ENCODE measurements at regions not wholly inside any gene's neighbourhood (a gene's known extent, or its start where the extent isn't known, plus 50 kb on each side); places are given as distances from the start of the nearest gene placed in this dataset.

GRCh38 chr18:66757946-66758345, 154.1 kb upstream of the CDH19 start:
- H3K36me3 ChIP-seq (ENCODE audit: control insufficient read depth, insufficient read depth, low read length): no peaks in the 10 kb centered on the region
- H3K79me2 ChIP-seq: no peaks in the 10 kb centered on the region
- no peak overlapping the region for H3K4me3 ChIP-seq (ENCODE audit: low read depth, low read length)
- no peaks in the 10 kb centered on the region for H3K9me3 ChIP-seq (ENCODE audit: control insufficient read depth, low read length)
- no peak overlapping the region for H3K27ac ChIP-seq
- no peaks in the 10 kb centered on the region for H3K4me1 ChIP-seq
- TF ChIP-seq, protein P1, sequence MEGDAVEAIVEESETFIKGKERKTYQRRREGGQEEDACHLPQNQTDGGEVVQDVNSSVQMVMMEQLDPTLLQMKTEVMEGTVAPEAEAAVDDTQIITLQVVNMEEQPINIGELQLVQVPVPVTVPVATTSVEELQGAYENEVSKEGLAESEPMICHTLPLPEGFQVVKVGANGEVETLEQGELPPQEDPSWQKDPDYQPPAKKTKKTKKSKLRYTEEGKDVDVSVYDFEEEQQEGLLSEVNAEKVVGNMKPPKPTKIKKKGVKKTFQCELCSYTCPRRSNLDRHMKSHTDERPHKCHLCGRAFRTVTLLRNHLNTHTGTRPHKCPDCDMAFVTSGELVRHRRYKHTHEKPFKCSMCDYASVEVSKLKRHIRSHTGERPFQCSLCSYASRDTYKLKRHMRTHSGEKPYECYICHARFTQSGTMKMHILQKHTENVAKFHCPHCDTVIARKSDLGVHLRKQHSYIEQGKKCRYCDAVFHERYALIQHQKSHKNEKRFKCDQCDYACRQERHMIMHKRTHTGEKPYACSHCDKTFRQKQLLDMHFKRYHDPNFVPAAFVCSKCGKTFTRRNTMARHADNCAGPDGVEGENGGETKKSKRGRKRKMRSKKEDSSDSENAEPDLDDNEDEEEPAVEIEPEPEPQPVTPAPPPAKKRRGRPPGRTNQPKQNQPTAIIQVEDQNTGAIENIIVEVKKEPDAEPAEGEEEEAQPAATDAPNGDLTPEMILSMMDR (IDR thresholded peaks at IDR 0.05): no peak
- H2AFZ ChIP-seq: no peak overlapping the region
- H3K4me2 ChIP-seq (ENCODE audit: low read length): no peak overlapping the region
- no peaks in the 10 kb centered on the region for H3K27me3 ChIP-seq (ENCODE audit: control insufficient read depth, insufficient read depth, low read length)
- no peak overlapping the region for H3K9ac ChIP-seq

GRCh38 chr18:66754335-66754734, 150.4 kb upstream of the CDH19 start:
- H3K4me3 ChIP-seq (ENCODE audit: low read depth, low read length): no peak overlapping the region
- H3K9ac ChIP-seq: no peak overlapping the region
- H3K9me3 ChIP-seq (ENCODE audit: control insufficient read depth, low read length): no peaks in the 10 kb centered on the region
- TF ChIP-seq, protein P1 (IDR thresholded peaks at IDR 0.05): no peak
- no peaks in the 10 kb centered on the region for H3K36me3 ChIP-seq (ENCODE audit: control insufficient read depth, insufficient read depth, low read length)
- no peaks in the 10 kb centered on the region for H3K27me3 ChIP-seq (ENCODE audit: control insufficient read depth, insufficient read depth, low read length)
- no peak overlapping the region for H3K27ac ChIP-seq
- no peak overlapping the region for H2AFZ ChIP-seq
- no peaks in the 10 kb centered on the region for H3K4me1 ChIP-seq
- H3K4me2 ChIP-seq (ENCODE audit: low read length): no peak overlapping the region
- no peaks in the 10 kb centered on the region for H3K79me2 ChIP-seq

DNA sequence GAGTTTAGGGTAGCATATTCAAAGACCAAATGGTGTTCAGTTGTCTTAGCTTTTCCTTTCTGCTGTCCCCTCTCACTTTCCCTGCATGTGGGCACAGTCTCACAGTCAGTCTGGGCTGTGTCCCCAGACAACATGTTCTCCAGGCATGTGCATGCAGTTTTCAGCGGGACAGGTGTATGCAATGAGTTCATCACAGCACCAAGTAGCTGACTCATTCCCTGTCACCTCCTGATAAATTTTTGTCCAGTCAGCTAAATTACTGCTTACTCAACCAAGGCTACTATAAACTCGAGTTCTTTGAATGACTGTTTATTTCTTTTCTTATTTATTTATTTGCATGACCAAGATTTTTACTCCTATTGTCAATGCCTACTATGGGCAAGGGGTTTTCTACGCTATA, 148.8 kb upstream of the CDH19 start:
- Histone ChIP-seq H3K9me3 (ENCODE audit: control insufficient read depth, low read length) (no peaks in the 10 kb centered on the region), H2AFZ (no peak overlapping the region), H3K36me3 (ENCODE audit: control insufficient read depth, insufficient read depth, low read length) (no peaks in the 10 kb centered on the region), H3K79me2 (no peaks in the 10 kb centered on the region), H3K4me2 (ENCODE audit: low read length) (no peak overlapping the region), H3K9ac (no peak overlapping the region), H3K27ac (no peak overlapping the region), H3K4me1 (no peaks in the 10 kb centered on the region), H3K27me3 (ENCODE audit: control insufficient read depth, insufficient read depth, low read length) (no peaks in the 10 kb centered on the region), H3K4me3 (ENCODE audit: low read depth, low read length) (no peak overlapping the region)
- TF ChIP-seq, protein P1 (IDR thresholded peaks at IDR 0.05): no peak

- Histone ChIP-seq H3K36me3 (ENCODE audit: control insufficient read depth, insufficient read depth, low read length) (no peaks in the 10 kb centered on the region), H3K4me2 (ENCODE audit: low read length) (no peak overlapping the region), H3K4me1 (no peaks in the 10 kb centered on the region), H3K9ac (no peak overlapping the region), H3K79me2 (no peaks in the 10 kb centered on the region), H3K27me3 (ENCODE audit: control insufficient read depth, insufficient read depth, low read length) (no peaks in the 10 kb centered on the region), H3K27ac (no peak overlapping the region), H3K4me3 (ENCODE audit: low read depth, low read length) (no peak overlapping the region), H2AFZ (no peak overlapping the region), H3K9me3 (ENCODE audit: control insufficient read depth, low read length) (no peaks in the 10 kb centered on the region)
- TF ChIP-seq, protein P1 (IDR thresholded peaks at IDR 0.05): no peak
Measured at GRCh38 chr18:66749481-66750035, 145.7 kb upstream of the CDH19 start.

GRCh38 chr18:66749030-66749429, 145.1 kb upstream of the CDH19 start:
- Histone ChIP-seq H2AFZ (no peak overlapping the region), H3K27me3 (ENCODE audit: control insufficient read depth, insufficient read depth, low read length) (no peaks in the 10 kb centered on the region), H3K4me1 (no peaks in the 10 kb centered on the region), H3K4me2 (ENCODE audit: low read length) (no peak overlapping the region), H3K36me3 (ENCODE audit: control insufficient read depth, insufficient read depth, low read length) (no peaks in the 10 kb centered on the region), H3K9me3 (ENCODE audit: control insufficient read depth, low read length) (no peaks in the 10 kb centered on the region), H3K79me2 (no peaks in the 10 kb centered on the region), H3K9ac (no peak overlapping the region), H3K4me3 (ENCODE audit: low read depth, low read length) (no peak overlapping the region), H3K27ac (no peak overlapping the region)
- TF ChIP-seq, protein P1 (IDR thresholded peaks at IDR 0.05): no peak
